CD4-positive, alpha-beta T cell treated with Interleukin-17A for 1 hour (primary cell): ENCODE measurements at regions not wholly inside any gene's neighbourhood (a gene's known extent, or its start where the extent isn't known, plus 50 kb on each side); places are given as distances from the start of the nearest gene placed in this dataset.

Source experiments
- DNase-seq: peaks from one replicate; pipeline ENCODE4 v3.0.0-alpha.2; 2020

DNA sequence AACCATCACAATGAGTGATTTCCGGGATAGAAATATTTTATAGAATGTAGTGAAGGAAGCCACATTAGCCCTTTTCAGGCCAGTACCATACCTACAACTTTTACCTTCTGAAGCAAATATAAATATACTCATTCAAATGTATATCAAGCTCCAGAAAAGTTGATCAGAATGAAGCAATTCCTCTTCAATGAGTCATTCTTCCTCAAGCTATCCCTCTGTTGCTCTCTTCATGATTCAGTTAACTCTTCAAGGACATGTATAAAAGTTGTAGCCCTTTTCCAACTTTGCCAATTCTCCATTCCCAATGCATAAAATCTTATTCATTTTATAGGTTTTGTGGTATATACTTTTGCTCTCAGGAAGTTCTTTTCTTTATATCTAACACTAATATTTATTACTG lies 242.1 kb upstream of the RGPD4 start:
- DNase-seq, result no peak

DNA sequence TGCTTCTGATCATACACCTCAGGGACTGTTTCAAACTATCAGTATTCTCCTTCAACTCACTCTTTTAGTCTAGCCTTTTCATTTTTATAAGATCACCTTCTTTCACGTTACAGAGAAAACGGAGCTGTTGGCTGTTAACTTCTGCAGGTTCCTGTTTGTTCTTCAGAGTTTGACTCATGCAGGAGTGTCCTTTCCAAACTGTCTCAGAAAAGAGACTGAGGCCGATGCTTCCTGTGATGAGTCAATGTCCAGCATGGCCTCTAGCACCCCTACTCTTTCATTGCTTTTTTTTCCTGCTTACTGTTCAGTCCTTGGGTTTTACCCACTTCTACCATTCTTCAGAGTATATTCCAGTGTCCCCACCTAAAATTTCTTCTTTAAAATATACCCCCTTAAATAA lies 240.8 kb upstream of the RGPD4 start:
- no peak for DNase-seq

DNA sequence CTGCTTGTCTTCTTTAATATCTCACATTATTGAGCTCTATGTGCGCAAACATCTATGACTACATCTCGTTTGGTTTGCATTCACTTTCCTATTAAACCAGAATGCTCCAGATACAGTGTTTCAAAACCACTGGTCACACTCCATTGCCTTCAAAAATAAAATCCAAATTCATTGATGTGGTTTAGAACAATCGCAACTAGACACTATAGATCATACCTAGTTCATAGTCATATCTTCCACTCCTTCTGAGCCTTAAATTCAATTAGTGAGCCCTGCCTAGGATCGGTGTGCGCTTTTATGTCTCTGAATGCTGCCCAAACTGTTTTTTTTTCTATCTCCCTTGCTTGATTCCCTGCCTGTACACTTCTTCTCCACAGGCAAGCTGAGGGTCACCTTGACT lies 238.5 kb upstream of the RGPD4 start:
- DNase-seq, result no peak

DNA sequence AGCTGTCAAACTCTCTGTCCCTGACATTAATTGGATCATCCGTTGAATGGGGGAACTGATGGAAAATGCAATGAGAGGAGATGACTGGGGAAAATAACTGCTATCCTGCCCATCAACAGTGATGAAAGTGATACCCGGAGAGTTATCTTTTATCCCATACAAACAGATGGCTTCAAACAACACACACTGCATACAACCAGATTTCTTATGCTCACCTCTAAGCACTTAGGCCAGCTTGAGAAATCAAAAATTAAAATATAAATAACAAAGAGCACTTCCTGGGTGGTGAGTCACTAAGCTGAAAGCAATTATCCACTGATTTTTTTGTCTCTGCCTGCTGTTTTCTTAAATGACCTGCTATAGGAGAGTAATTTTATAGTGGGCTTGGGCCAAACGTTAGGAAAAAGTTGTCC lies 237.6 kb upstream of the RGPD4 start:
- no peak for DNase-seq

DNA sequence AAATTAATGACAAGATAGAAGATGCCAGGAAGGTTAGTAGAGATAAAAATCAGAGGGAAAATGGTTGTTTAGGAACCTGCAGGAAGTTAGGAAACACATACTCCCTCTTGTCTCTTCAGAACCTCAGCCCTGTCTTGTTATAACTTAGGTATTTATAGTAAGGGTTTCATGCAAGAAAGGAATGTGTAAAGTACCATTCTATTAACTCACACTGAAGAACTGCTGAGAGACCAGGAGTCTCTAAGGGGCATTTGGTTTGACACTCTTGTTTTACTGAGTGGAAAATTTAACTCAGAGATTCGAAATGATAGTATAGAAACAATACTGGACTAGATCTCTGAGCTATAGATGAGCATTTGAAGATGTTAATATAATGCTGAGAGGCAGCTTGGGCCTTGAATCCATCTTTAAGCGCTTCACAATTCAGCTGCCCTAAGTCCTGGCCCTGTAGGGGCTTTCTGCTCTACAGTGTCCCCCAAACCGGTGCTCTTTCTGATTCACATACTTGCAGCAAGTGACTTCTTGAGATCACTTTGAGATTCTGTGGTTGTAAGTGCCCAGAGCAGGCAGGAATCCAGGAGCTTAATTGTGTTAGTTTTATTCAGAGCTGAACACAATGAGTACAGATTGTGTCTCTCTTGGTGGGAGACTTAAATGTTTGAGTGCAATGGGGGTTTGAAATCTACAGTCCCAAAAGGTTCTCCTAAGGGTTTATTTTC lies 235.0 kb upstream of the RGPD4 start:
- DNase-seq, result no peak

DNA sequence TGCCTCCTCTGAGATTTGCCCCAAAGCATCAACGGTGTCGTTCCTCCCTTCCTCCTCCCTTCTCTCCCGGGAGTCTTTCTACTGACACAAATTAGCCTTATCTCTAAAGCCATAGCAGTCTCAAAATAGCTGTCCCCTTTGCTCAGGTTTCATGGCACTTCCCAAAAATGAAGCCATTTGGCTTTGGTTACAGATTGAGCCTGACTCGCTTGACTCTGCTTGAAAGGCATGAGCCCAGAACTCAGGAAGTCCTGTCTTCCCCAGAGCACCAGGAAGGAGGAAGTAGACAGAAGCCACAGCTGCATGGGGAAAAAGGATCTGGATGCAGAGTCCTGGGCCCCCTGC lies 234.4 kb upstream of the RGPD4 start:
- no peak for DNase-seq

DNA sequence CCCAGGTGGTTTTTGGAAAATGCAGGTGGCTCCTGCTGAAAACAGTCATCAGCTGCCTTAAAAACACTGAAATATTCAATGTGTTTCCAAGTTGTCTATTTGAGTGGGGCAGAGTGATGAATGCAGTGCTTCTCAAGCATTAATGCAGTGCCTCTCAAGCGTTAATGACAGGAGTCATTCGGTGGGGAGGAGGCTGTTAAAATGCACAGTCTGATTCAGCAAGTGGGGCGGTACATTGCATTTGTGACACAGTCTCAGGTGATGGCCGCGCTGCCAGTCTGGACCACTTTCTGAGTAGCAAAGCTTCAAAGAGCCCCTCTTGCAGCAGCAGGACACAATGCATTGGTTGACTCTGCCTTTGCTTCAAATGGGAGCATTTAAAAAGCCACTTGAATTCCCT lies 231.4 kb upstream of the RGPD4 start:
- DNase-seq, result no peak

DNA sequence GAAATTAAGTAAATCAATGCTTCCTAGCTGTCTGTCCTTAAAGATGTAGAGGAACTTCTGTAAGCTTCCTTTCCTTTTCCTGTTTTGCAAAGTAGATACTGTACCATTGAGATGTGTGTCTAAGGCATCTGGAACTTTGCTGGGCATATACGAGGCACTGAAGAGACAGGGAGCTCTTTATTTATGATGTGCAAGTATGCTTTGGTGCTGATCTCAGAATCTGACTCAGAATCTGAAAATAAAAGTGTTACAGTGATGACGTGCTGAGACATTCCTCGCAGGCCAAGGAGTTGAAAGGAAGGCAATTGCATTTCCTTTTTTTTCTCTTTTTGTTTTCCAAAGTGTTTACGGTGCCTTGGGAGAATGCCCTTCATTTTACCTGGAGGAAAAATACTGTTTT lies 230.9 kb upstream of the RGPD4 start:
- no peak for DNase-seq

DNA sequence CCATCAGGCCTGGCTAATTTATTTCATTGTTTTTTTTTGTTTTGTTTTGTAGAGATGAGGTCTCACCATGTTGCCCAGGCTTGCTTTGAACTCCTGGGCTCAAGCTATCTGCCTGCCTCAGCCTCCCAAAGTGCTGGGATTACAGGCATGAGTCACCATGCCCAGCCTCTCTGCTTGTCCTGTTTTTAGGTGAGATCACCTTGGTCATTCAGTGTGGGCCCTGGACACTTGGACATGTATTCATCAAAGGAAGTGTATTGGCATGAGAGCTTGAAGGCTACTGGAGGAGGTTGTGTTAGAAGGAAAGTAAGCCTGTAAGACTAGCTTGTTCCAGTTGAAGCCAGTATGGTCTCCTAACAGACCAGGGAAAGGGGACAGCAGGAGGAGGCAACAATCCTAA lies 229.2 kb upstream of the RGPD4 start:
- no peak for DNase-seq

DNA sequence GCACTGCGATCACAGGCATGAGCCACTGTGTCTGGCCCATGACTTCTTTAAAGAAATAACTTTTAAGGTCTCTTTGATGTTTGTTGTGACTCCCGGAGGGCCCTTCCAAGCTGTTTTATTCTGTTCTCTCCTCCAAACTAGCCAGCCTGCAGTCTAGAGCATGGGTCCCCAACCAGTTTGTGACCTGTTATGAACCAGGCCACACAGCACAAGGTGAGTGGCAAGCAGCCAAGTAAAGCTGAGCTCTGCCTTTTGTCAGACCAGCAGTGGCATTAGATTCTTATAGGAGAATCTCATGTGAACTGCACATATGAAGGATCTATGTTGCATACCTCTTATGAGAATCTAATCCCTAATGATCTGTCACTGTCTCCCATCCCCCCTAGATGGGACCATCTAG lies 223.9 kb upstream of the RGPD4 start:
- no peak for DNase-seq

DNA sequence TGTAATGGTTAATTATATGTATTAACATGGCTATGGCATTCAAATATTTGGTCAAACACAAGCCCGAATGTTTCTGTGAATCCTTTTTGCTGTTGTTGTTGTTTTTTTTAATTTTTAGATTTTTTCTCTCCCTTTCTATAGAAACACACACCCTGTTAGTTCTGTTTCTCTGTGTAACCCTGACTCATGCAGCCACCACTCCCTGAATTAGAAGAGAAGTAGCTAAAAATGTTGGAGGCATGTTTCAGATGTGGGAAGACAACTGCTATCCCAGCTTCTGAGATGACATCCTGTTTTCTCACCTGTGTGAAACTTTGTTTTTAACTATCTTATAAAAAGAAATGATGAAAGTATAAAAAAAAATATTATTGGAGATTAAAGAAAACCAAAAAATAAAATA lies 219.6 kb upstream of the RGPD4 start:
- no peak for DNase-seq

DNA sequence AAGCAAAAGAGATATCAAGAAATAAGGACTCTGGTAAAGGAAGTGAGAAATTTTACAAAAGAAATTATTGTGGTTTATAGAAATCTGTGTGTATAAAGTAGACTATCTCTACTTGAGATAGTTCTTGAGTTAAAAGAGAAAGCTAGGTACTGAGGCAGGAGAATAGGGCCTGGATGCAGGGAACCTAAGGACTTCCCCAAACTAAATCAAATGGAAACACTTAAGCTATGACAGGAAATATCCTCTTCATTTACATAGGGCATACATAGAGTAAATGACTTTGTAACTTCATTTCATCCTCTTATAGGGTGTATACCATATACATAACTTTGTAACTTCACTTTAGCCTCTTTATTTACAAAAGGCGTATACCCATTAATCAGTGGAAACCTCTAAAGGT lies 219.2 kb upstream of the RGPD4 start:
- no peak for DNase-seq

DNA sequence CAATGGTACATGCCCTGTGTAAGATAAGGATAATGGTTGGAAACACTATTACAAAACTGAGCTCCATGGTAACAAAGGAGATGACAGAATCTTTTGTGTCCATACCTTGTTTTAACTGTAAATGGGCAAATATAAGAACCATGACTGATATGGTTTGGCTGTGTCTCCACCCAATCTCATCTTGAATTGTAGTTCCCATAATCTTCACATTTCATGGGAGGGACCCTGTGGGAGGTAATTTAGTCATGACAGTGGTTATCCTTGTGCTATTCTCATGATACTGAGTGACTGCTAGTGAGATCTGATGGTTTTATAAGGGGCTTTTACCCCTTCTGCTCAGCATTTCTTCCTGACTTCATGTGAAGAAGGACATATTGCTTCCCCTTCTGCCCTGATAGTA lies 211.7 kb upstream of the RGPD4 start:
- no peak for DNase-seq

DNA sequence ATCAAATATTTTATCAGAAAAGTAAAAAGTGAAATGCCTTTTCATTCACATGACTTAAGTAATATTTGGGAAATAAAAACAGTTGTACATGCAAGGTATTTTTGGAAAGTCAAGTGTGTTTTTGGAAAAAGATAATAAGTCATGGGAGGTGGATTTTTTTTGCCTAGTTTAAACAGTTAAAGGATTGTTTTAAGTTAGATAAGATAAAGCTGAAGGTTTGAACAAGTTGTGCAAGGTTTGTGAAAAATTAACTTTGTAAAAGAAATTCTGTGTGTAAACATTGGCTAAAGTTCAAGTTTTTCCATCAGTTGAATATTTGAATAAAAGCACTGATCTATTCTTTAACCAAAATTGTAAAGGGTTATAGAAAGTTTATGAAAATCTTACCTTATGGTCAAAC lies 207.9 kb upstream of the RGPD4 start:
- no peak for DNase-seq

DNA sequence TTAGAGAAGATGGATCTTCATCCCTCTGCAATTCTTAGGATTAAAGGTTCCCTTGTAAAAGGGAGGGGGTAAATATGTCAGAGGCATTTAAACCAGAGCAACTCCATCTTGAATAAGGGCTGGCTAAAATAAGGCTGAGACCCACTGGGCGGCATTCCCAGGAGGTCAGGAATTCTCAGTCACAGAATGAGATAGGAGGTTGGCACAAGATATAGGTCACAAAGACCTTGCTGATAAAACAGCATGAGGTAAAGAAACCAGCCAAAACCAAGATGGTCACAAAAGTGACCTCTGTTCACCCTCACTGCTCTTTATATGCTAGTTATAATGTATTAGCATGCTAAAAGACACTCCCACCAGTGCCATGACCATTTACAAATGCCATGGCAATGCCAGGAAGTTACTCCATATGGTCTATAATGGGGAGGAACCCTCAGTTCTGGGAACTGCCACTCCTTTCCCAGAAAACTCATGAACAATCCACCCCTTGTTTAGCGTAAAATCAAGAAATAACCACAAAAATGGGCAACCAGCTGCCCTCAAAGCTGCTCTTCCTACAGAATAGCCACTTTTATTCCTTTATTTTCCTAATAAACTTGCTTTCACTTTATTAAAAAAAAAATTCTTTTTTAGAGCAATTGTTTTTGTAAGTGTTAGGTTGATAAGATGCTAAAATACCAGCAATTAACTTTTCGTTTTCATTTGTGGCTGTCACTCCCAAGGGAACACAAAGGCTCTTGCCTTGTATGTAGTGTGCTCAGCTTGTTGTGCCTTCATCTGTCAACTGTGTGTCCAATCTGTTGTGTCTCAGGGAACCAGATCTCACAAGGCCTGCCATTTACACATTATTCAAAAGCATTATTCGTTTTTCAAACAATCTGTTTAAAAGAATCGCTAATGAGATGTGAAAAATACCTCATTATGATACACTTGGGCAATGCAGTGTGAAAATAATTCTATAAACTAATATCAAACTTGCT lies 205.2 kb upstream of the RGPD4 start:
- DNase-seq, result no peak

DNA sequence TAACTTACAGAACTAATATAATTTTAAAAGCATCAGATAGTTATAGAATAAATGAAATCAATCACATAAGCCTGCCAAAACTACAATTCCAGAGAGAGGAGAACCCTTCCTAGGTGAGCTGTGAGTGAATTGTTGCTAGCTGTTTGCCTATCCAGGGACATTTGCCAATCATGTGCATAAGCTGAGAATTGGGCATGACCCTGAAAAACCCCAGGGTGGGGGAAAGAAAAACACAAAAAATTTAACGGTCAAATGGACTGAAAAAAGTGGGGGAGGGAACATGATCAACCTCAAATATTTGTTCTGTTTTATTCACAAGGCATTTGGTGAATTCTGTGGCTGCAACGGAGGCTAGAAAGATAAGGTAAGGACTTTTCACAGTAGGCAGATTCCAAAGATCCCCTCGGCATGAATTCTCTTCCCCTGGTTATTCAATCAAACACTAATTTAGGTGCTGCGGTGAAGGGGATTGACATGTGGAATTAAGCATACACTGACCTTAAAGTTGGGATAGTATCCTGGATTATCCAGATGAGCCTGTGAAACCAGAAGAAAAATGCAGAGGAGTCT lies 203.9 kb upstream of the RGPD4 start:
- DNase-seq, result no peak

DNA sequence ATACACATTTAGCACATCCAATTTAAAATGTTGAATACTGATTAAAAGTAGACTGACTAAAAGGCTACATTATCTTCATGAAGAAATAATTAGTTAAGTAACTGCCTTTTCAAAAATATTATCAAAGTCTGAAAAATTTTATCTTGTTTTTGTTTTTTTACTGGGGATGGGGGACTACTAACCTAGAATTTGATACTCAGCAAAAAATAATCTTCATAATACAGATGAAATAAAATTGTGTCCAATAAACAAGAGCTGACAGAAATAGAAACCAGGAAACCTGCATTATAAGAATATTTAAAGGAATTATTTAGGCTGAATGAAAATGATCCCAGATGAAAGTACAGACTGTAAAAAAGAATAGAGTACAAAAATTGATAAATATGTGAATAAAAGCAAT lies 200.7 kb upstream of the RGPD4 start:
- DNase-seq, result no peak

DNA sequence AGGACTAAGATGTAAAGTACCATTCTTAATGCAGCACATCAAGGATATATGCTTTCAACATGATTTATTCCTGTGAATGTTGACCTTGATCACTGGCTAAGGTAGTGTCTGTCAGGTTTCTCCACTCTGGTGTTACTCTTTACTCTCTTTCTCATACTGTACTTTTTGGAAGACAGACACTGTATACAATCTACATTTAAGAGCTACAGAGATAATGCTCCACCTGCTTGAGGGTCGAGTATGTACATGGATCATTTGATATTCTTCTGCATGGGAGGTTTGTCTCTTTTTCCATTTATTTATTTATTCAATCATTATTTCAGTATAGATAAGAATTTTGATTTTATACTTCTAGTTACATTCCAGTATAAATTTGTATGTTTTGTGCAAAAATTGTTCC lies 199.5 kb upstream of the RGPD4 start:
- no peak for DNase-seq

DNA sequence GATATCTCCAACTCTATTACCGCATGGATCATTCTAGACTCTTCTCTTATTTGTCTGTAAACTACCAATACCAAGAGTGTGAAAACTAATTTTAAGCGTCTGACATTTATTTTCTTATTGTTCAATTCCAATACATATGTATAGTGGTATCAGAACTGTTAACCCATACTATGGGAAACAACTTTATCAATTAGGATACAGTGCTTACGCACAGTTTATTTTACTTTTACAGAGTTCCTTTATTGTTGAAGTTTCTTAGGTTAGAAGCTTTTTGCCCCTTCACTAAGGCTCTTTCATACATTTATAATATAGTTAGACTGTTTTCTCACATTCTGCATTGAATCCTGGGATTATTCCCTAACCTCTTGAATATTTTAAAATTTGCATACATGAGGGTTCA lies 198.8 kb upstream of the RGPD4 start:
- no peak for DNase-seq

DNA sequence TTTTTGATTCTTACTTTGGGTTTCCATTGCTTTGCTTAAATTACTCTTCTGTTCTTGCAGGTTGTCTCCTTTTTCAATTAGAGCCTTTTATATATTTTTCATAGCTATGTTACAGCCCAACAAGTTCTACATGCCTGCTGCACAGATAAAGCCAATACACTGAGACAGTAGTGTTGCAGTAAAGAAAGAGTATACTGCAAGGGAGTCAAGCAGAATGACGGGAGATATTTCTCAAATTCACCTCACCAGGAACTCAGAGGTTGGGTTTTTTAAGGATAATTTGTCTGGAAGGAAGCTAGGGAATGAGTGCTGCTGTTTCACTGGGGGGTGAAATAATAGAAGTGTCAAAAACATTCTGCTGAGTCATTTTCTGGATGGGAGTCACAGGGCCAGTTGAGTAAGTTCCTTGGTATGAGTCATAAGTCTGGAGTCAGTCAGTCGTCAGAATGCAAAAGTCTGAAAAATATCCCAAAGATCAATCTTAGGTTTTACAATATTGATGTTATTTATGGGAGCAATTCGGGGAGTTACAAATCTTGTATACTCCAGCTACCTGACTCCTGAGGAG lies 193.0 kb upstream of the RGPD4 start:
- no peak for DNase-seq

DNA sequence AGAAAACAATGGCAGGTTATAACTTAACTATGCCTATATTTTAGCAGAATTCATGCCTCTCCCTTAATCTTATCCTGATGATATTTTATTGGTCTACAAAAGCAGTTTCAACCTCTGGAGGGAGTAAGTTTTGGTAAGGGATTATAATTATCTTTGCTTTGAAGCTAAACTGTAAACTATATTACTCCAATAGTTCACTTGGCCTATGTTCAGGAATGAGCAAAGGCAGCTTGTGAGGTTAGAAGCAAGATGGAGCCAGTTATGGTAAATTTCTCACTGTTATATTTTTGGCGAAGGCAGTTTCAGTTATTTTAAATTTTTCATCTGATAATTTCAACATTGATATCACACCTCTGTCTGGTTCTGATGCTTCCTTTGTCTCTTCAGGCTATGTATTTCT lies 192.5 kb upstream of the RGPD4 start:
- DNase-seq, result no peak

DNA sequence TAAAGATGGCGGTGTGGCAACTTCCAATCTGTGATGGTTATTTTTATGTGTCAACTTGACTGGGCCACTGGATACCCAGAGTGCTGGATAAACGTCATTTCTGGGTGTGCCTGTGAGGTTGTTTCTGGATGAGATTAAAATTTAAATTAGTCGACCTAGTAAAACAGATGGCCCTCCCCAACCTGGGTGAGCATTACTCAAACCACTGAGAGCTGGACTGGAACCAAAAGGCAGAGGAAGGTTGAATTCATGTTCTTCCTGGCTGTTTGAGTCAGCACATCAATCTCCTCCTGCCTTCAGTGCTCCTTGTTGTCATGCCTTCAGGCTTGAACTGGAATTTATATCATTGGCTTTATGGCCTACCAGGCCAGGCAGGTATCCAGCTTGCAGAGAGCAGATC lies 190.8 kb upstream of the RGPD4 start:
- no peak for DNase-seq

DNA sequence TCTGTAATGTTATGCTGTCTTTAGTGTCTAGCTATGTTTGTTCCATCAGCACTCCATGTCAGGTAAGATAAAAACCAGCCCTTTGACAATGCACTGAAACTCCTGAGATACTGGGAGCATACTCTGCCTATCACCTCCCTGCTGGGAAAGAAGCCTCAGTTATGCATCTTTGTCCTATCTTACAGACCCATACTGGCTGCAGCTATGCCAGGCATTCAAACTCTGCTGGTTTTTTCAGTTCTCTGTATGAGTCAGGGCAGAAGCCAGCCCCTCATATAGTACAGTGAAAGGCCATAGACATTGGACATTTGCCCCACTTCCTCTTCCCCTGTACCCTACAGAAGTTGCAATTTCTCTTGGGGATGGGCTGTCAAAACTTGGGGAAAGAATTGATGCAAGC lies 181.1 kb upstream of the RGPD4 start:
- DNase-seq, result no peak
